ENCODE measurements at regions not wholly inside any gene's neighbourhood (a gene's known extent, or its start where the extent isn't known, plus 50 kb on each side); places are given as distances from the start of the nearest gene placed in this dataset.

DNA sequence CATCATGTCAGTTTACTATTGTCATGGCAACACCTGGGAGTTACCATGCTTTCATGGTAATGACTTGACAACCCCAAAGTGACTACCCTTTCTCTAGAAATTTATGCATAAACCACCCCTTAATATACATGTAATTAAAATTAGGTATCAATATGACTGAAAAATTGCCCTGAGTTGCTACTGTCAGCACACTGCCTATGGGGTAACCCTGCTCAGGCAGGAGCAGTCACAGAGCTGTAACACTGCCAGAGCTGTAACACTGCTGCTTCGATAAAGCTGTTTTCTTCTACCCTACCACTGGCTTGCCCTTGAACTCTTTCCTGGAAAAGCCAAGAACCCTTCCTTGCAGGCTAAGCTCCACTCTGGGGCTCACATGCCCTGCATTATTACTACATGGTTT lies 95.5 kb upstream of the SYT4 start:
- Mint-ChIP-seq H3K27me3 (ENCODE audit: low read depth) (no peaks in the 10 kb centered on the region), H3K27ac (no peak overlapping the region), H3K4me3 (no peak overlapping the region), H3K4me1 (no peaks in the 10 kb centered on the region), H3K36me3 (no peaks in the 10 kb centered on the region), H3K9me3 (peaks cover 6% of the 10 kb centered on the region)
- no peak for ATAC-seq
- DNase-seq (ENCODE audit: low spot score) = no peak
- ChIA-PET CTCF (no interaction called here), POLR2A (no interaction called here)
- TF ChIP-seq, protein P1, sequence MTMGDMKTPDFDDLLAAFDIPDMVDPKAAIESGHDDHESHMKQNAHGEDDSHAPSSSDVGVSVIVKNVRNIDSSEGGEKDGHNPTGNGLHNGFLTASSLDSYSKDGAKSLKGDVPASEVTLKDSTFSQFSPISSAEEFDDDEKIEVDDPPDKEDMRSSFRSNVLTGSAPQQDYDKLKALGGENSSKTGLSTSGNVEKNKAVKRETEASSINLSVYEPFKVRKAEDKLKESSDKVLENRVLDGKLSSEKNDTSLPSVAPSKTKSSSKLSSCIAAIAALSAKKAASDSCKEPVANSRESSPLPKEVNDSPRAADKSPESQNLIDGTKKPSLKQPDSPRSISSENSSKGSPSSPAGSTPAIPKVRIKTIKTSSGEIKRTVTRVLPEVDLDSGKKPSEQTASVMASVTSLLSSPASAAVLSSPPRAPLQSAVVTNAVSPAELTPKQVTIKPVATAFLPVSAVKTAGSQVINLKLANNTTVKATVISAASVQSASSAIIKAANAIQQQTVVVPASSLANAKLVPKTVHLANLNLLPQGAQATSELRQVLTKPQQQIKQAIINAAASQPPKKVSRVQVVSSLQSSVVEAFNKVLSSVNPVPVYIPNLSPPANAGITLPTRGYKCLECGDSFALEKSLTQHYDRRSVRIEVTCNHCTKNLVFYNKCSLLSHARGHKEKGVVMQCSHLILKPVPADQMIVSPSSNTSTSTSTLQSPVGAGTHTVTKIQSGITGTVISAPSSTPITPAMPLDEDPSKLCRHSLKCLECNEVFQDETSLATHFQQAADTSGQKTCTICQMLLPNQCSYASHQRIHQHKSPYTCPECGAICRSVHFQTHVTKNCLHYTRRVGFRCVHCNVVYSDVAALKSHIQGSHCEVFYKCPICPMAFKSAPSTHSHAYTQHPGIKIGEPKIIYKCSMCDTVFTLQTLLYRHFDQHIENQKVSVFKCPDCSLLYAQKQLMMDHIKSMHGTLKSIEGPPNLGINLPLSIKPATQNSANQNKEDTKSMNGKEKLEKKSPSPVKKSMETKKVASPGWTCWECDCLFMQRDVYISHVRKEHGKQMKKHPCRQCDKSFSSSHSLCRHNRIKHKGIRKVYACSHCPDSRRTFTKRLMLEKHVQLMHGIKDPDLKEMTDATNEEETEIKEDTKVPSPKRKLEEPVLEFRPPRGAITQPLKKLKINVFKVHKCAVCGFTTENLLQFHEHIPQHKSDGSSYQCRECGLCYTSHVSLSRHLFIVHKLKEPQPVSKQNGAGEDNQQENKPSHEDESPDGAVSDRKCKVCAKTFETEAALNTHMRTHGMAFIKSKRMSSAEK (CRISPR knock-in tag; IDR thresholded peaks at IDR 0.05; ENCODE audit: borderline replicate concordance) = no peak
- TF ChIP-seq OVOL2 (CRISPR knock-in tag; IDR thresholded peaks at IDR 0.05; ENCODE audit: borderline replicate concordance) (no peak), GRHL2 (CRISPR knock-in tag; IDR thresholded peaks at IDR 0.05; ENCODE audit: insufficient replicate concordance, severe bottlenecking) (no peak)

DNA sequence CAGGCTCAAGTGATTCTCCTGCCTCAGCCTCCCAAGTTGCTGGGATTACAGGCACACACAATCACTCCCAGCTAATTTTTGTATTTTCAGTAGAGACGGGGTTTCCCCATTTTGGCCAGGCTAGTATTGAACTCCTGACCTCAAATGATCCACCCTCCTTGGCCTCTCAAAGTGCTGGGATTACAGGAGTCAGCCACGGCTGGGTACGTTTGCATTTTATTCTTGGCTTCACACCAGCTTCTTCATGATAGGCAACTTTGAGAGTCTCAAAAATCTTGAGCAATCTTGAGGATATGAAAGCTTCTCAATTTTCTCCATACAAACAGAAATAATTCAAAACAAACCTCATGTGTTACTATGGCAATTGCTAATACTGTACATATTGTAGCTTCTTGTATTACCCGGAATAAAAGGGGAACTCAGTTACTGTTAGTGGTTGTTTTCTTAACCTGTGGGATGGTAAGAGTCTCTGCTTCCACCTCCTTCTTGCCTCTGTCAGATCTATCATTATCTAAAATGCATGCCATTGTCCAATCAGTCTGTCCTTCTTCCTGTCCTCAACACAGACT lies 102.9 kb upstream of the SYT4 start:
- POLR2A ChIA-PET = no interaction called here
- no peak for DNase-seq (ENCODE audit: low spot score)
- H3K27ac Mint-ChIP-seq = no peak overlapping the region
- no peaks in the 10 kb centered on the region for H3K27me3 Mint-ChIP-seq (ENCODE audit: low read depth)
- TF ChIP-seq ZNF121 (CRISPR knock-in tag; IDR thresholded peaks at IDR 0.05) (no peak), PRRX2 (CRISPR knock-in tag; IDR thresholded peaks at IDR 0.05) (no peak), SMAD4 (CRISPR knock-in tag; IDR thresholded peaks at IDR 0.05) (no peak), NFE2L1 (CRISPR knock-in tag; IDR thresholded peaks at IDR 0.05) (no peak), MYBL2 (CRISPR knock-in tag; IDR thresholded peaks at IDR 0.05) (no peak), ZNF396 (CRISPR knock-in tag; IDR thresholded peaks at IDR 0.05; ENCODE audit: borderline replicate concordance) (no peak), ELF4 (CRISPR knock-in tag; IDR thresholded peaks at IDR 0.05; ENCODE audit: low read depth) (no peak), CBFB (CRISPR knock-in tag; IDR thresholded peaks at IDR 0.05; ENCODE audit: low read depth) (no peak), MXD4 (CRISPR knock-in tag; IDR thresholded peaks at IDR 0.05; ENCODE audit: borderline replicate concordance) (no peak), EMX1 (CRISPR knock-in tag; IDR thresholded peaks at IDR 0.05) (no peak), SP1 (CRISPR knock-in tag; conservative IDR thresholded peaks at IDR 0.05) (no peak)
- TF ChIP-seq, protein P2, sequence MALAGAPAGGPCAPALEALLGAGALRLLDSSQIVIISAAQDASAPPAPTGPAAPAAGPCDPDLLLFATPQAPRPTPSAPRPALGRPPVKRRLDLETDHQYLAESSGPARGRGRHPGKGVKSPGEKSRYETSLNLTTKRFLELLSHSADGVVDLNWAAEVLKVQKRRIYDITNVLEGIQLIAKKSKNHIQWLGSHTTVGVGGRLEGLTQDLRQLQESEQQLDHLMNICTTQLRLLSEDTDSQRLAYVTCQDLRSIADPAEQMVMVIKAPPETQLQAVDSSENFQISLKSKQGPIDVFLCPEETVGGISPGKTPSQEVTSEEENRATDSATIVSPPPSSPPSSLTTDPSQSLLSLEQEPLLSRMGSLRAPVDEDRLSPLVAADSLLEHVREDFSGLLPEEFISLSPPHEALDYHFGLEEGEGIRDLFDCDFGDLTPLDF (CRISPR knock-in tag; IDR thresholded peaks at IDR 0.05) = no peak
- TF ChIP-seq, protein P3, sequence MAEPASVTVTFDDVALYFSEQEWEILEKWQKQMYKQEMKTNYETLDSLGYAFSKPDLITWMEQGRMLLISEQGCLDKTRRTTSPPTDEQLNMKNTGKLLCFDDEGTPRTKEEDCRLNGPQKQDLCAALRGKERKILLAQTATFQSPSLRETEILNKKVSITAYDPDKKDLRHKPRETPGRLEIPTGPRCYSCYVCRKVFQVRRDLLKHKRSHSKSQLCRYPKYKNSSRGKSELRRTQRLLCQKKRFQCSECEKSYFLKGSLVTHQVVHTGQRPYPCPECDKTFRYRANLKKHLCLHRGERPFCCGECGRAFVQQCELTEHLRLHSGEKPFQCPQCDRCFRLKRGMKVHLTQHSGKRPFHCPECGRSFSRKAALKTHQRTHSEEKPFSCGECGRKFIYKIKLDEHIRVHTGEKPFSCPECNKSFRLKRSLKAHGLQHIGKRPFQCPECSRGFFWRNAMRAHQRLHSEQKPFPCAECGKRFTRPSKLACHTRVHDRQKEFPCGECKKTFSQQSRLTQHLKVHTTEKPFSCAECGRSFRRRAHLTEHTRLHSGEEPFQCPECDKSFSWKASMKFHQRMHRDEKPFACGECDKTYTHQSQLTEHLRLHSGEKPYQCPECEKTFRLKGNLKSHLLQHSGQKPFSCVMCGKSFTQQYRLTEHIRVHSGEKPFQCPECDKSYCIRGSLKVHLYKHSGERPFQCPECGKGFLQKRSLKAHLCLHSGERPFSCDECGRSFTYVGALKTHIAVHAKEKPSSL (CRISPR knock-in tag; conservative IDR thresholded peaks at IDR 0.05) = no peak
- H3K9me3 Mint-ChIP-seq = peaks cover 37% of the 10 kb centered on the region
- H3K4me1 Mint-ChIP-seq = peaks cover 14% of the 10 kb centered on the region
- H3K36me3 Mint-ChIP-seq = peaks cover 7% of the 10 kb centered on the region
- CTCF ChIA-PET = no interaction called here
- no peak overlapping the region for H3K4me3 Mint-ChIP-seq
- no peak for ATAC-seq
